GM18519 (cell line): ENCODE measurements at regions not wholly inside any gene's neighbourhood (a gene's known extent, or its start where the extent isn't known, plus 50 kb on each side); places are given as distances from the start of the nearest gene placed in this dataset.
"Not testable (repeated sequence)": the region's sequence is repeated elsewhere in the genome, so short reads cannot be mapped to it uniquely, and the experiment has no call there.

Source experiments
- ATAC-seq: cut with Tn5 transposase; IDR thresholded peaks from one replicate; pipeline ENCODE4 v1.9.1; 2021; ENCODE audit warnings: mild to moderate bottlenecking, moderate library complexity; ENCODE audit not compliant: unreplicated experiment, low FRiP score

GRCh38 chr4:152200511-152201333 is 335.2 kb downstream of the FBXW7 start:
- ATAC-seq: no peak

GRCh38 chr4:152197211-152197610 is 338.7 kb downstream of the FBXW7 start:
- ATAC-seq: no peak

GRCh38 chr4:152195888-152196287 is 340.0 kb downstream of the FBXW7 start:
- ATAC-seq: no peak

- ATAC-seq: no peak
These were observed 342.8 kb downstream of the FBXW7 start for GRCh38 chr4:152193059-152193458.

GRCh38 chr4:152190907-152191306 is 345.0 kb downstream of the FBXW7 start:
- ATAC-seq: no peak

- no peak for ATAC-seq
These were observed 346.3 kb downstream of the FBXW7 start for GRCh38 chr4:152189451-152190179.

GRCh38 chr4:152188801-152189200 is 347.1 kb downstream of the FBXW7 start:
- no peak for ATAC-seq

- no peak for ATAC-seq
These were observed 348.2 kb downstream of the FBXW7 start for GRCh38 chr4:152187693-152188092.

GRCh38 chr4:152185786-152186550 is 349.9 kb downstream of the FBXW7 start:
- no peak for ATAC-seq

GRCh38 chr4:152181150-152181549 is 354.7 kb downstream of the FBXW7 start:
- no peak for ATAC-seq

- ATAC-seq: no peak
These were observed 355.5 kb downstream of the FBXW7 start for GRCh38 chr4:152180369-152180768.

- ATAC-seq: not testable (repeated sequence)
These were observed 358.4 kb downstream of the FBXW7 start for GRCh38 chr4:152177538-152177937.

GRCh38 chr4:152176627-152177214 is 359.2 kb downstream of the FBXW7 start:
- ATAC-seq: no peak

- no peak for ATAC-seq
These were observed 360.3 kb downstream of the FBXW7 start for GRCh38 chr4:152175586-152175985.

GRCh38 chr4:152172146-152172545 is 363.7 kb downstream of the FBXW7 start:
- ATAC-seq: no peak

GRCh38 chr4:152171556-152171955 is 364.3 kb downstream of the FBXW7 start:
- no peak for ATAC-seq

GRCh38 chr4:152169683-152170082 is 366.2 kb downstream of the FBXW7 start:
- no peak for ATAC-seq

GRCh38 chr4:152168987-152169616 is 366.8 kb downstream of the FBXW7 start:
- ATAC-seq: no peak

GRCh38 chr4:152166567-152166966 is 369.3 kb downstream of the FBXW7 start:
- ATAC-seq: no peak

- ATAC-seq: no peak
These were observed 370.0 kb downstream of the FBXW7 start for GRCh38 chr4:152165846-152166245.
